Activated T-cell treated with anti-CD3 and anti-CD28 coated beads, Interleukin-2, amount 50 U/mL, for 72 hours (primary cell): ENCODE measurements at regions not wholly inside any gene's neighbourhood (a gene's known extent, or its start where the extent isn't known, plus 50 kb on each side); places are given as distances from the start of the nearest gene placed in this dataset.
"Not testable (repeated sequence)": the region's sequence is repeated elsewhere in the genome, so short reads cannot be mapped to it uniquely, and the experiment has no call there.

Experiments used
- ATAC-seq, 2 donors: fragments of 150-1000 bp; cut with Tn5 transposase; replicated peaks in 1 of 2; 2 replicates each; pipeline ENCODE4 v1.10.0; 2021; ENCODE audit warnings: moderate library complexity in 2 of 2, mild to moderate bottlenecking in 1 of 2
- DNase-seq, 2 donors: peaks; one replicate each; pipeline ENCODE4 v3.0.0; 2021 to 2022; ENCODE audit warnings: mixed read lengths in 1 of 2
- H3K27ac Mint-ChIP-seq: one replicate; pipeline ENCODE4 v1.8.0; 2022; ENCODE audit warnings: mild to moderate bottlenecking, moderate library complexity, mixed read lengths
- H3K27me3 Mint-ChIP-seq: one replicate; pipeline ENCODE4 v1.8.0; 2022; ENCODE audit warnings: low read depth, mixed read lengths
- H3K36me3 Mint-ChIP-seq, 2 donors: one replicate each; pipeline ENCODE4 v1.8.0; 2022; ENCODE audit warnings: mixed read lengths in 2 of 2, mild to moderate bottlenecking in 1 of 2; ENCODE audit not compliant: insufficient read depth in 2 of 2
- H3K4me1 Mint-ChIP-seq: one replicate; pipeline ENCODE4 v1.8.0; 2022; ENCODE audit warnings: low read depth, mixed read lengths
- H3K4me3 Mint-ChIP-seq, 2 donors: one replicate each; pipeline ENCODE4 v1.8.0; 2022; ENCODE audit warnings: mild to moderate bottlenecking in 2 of 2, mixed read lengths in 2 of 2, moderate library complexity in 2 of 2
- H3K9me3 Mint-ChIP-seq, 2 donors: one replicate each; pipeline ENCODE4 v1.8.0; 2022; ENCODE audit warnings: mixed read lengths in 2 of 2

DNA sequence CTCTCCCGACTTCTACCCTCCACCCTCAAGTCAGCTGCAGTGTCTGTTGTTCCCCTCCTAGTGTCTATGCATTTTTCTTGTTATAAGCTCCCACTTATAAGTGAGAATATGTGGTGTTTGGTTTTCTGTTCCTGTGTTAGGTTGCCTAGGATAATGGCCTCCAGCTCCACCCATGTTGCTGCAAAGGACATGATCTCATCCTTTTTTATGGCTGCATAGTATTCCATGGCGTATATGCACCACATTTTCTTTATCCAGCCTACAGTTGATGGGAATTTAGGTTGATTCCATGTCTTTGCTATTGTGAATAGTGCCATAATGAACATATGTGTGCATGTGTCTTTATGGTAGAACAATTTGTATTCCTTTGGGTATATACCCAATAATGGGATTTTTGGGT lies 80.7 kb downstream of the SPTSSA start:
- H3K9me3 Mint-ChIP-seq, H3K27ac Mint-ChIP-seq, H3K27me3 Mint-ChIP-seq, H3K4me3 Mint-ChIP-seq, DNase-seq, H3K4me1 Mint-ChIP-seq, ATAC-seq, H3K36me3 Mint-ChIP-seq: not testable (repeated sequence)

DNA sequence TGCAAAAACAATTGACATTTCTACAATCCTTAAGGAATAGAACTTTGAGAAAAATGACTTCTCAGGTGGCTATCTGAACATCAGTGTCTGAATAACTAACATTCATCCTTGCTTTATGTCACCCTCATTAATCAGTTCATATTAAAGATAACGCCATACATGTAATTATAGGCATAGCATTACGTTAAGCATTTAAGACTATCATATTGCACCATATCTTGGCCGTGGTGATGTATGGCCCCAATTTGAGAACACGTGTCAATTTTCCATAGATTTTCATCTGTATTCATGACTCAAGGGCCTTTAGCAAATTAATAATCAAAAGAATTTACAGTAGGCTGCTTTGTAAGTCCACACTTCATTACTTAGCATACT lies 81.6 kb downstream of the SPTSSA start:
- Mint-ChIP-seq H3K27me3 (no peaks in the 10 kb centered on the region), H3K9me3 (no peaks in the 10 kb centered on the region)

DNA sequence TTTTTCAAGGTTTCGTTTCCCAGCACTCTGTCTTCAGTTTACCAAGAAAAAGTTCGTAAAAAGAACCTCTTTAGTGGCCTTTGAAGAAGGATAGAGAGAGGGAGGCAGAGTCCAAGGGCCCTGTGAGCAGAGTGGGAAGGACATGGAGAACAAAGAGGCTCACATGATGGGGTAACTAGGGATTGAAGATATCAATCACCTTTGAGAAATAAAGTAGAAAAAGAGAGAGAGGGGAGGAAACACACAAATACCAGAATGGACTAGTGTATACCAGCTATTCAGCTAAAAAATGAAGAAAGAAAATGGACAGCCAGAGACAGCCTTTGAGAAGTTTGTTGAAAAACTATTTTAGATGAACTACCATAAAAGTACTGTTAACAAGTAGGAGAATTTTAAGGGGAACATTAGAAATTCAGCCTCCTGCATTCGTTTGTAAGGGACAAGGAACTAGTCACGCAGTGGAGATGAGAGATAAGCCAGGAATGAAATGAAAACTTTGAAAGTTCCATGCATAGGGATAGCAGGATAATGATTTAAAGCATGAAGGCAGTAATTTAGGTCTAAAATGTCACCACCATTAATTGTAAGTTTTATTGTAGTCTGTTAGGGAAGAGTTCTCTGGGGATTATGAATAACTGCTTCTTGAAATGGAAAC lies 82.1 kb downstream of the SPTSSA start:
- H3K27ac Mint-ChIP-seq: no peak overlapping the region

More for the DNA sequence above, 81.6 kb downstream of the SPTSSA start:
- H3K4me1 Mint-ChIP-seq: no peaks in the 10 kb centered on the region
- no peak overlapping the region for H3K4me3 Mint-ChIP-seq
- ATAC-seq (no peak), DNase-seq (no peak)
- no peak overlapping the region for H3K27ac Mint-ChIP-seq
- peaks cover 0 to 3% of the 10 kb centered on the region in 2 donors for H3K36me3 Mint-ChIP-seq

DNA sequence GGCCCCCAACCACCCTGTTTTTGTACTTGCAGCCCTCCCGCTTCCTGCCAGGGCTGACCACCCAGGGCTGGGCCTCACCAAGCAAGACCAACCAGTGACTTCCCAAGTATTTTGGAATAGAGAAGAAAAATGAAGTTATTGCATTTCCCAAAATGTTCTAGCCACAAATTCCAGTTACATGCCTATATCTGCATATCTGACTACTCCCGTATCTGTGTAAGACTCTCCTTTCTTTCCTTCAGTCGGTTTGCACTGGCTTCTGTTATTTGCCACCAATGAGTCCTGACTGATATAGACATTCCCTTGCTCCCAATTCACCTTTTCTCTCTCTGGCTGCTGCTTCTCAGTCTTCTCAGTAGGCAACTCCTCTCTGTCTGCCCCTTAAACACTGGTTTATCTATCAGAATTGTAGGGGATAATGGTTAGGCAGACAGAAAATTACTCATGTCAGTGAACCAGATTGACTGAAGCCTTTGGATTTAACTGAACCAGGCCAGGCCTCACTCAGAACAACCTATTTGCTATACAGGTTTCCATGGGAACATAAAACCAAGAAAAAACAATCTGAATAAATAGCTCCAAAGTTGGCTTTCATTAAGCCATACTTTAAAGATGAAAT lies 85.3 kb downstream of the SPTSSA start:
- no peaks in the 10 kb centered on the region for H3K4me1 Mint-ChIP-seq
- DNase-seq: no peak

More for the DNA sequence above, 82.1 kb downstream of the SPTSSA start:
- Mint-ChIP-seq H3K9me3 (no peaks in the 10 kb centered on the region), H3K4me1 (no peaks in the 10 kb centered on the region), H3K4me3 (no peak overlapping the region), H3K36me3 (peaks cover 0 to 3% of the 10 kb centered on the region in 2 donors), H3K27me3 (no peaks in the 10 kb centered on the region)
- no peak for DNase-seq
- no peak for ATAC-seq

DNA sequence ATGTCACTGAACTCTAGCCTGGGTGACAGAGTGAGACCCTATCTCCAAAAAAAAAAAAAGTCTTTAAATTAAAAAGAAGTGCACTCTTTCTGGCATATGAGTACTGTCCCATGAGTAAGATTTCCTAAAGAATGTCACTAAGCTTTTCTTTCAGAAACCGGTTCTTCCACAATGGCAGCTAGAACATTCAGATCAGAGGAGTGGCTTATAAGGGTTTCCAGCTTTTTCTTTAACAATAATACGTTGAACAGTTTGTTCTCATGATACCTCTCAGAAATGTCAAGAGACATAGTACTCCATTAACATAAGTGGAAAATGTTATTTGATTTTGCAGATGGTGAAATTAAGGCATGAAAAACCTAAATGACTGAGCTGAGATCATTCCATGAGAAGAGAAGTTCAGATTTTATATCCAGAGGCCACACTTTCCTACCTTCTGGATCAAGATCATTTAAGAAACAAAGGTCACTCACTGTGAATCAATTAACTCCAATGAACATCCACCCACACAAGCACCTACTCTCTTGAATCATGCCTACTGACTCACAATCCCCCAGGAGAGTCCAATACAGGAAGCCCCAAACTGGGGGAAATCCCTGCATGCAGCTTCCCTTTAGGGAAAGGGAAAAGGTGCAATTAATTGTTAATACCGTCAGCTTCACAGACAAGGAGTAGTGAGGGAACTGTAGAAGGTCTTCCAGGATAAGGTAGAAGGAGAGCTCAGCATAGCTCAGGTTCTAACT lies 86.9 kb downstream of the SPTSSA start:
- Mint-ChIP-seq H3K4me1 (no peaks in the 10 kb centered on the region), H3K9me3 (no peaks in the 10 kb centered on the region), H3K27ac (no peak overlapping the region), H3K4me3 (no peak overlapping the region), H3K36me3 (no peaks in the 10 kb centered on the region), H3K27me3 (no peaks in the 10 kb centered on the region)
- DNase-seq: no peak
- no peak for ATAC-seq

More for the DNA sequence above, 85.3 kb downstream of the SPTSSA start:
- no peak overlapping the region for H3K27ac Mint-ChIP-seq
- no peak for ATAC-seq
- no peaks in the 10 kb centered on the region for H3K9me3 Mint-ChIP-seq
- no peak overlapping the region for H3K4me3 Mint-ChIP-seq
- H3K27me3 Mint-ChIP-seq: no peaks in the 10 kb centered on the region
- H3K36me3 Mint-ChIP-seq: no peaks in the 10 kb centered on the region

DNA sequence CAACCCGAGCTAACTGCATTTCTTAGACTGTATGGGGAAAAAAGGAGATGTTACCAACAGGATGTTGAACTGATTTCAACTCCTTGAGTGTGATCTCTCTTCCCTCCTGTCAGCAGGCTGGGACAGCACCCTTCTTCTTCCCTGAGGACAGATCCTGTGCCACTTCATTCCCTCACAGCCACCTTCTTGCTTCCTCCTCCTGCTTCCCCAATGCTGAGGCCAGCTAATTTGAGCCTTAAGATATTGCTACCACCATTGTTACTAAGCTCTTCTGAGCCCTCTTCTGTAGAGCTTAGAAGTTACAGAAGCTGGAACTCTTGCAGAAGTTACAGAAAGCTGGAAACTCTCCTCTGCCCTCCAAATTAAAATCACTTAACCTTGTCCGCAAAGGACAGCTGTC lies 88.8 kb downstream of the SPTSSA start:
- no peaks in the 10 kb centered on the region for H3K36me3 Mint-ChIP-seq
- H3K9me3 Mint-ChIP-seq: no peaks in the 10 kb centered on the region
- DNase-seq: no peak
- no peak for ATAC-seq
- H3K4me3 Mint-ChIP-seq: no peak overlapping the region
- no peaks in the 10 kb centered on the region for H3K4me1 Mint-ChIP-seq
- peaks cover 8% of the 10 kb centered on the region for H3K27me3 Mint-ChIP-seq
- no peak overlapping the region for H3K27ac Mint-ChIP-seq

DNA sequence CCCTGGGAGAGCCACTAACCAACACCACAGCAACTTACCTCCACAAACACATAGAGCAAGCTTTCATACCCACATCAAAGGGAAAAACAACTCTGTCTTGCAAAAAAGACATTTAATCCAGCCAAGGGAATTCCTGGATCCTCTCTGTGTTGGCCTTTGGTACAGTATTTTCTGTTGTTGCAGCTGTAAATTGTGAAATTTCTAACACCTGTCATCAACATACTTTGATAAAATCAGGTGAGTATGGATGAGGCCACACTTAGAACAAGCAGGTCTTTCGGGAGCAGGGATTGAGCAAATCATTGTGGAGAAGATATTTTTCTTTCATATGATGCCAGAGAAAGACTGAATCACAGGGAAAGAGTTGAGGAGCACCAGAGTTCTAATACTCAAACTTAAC lies 89.3 kb downstream of the SPTSSA start:
- Mint-ChIP-seq H3K4me3 (no peak overlapping the region), H3K27me3 (peaks cover 8% of the 10 kb centered on the region), H3K27ac (no peak overlapping the region), H3K9me3 (no peaks in the 10 kb centered on the region), H3K36me3 (no peaks in the 10 kb centered on the region), H3K4me1 (no peaks in the 10 kb centered on the region)
- ATAC-seq (no peak), DNase-seq (no peak)

DNA sequence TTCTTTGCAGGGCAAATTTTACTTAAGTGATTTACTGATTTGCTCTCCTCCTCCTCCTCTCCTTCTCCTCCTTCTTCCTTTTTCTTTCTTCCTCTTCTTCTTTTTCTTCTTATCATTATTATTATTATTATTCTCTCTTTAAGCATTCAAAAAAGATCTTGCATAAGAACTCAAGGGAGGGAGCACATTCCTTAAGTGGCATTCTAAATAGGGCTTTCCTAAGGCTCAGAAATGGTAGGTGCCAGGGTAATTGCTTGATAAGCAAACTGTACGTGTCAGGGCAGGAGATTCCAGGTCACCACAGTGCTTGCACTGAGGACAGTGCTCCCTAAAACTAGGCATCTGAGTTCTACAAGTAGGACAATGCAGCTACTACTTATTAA lies 92.4 kb downstream of the SPTSSA start:
- Mint-ChIP-seq H3K9me3 (no peaks in the 10 kb centered on the region), H3K36me3 (no peaks in the 10 kb centered on the region), H3K27me3 (peaks cover 8% of the 10 kb centered on the region), H3K4me1 (no peaks in the 10 kb centered on the region), H3K4me3 (no peak overlapping the region), H3K27ac (no peak overlapping the region)
- DNase-seq (no peak), ATAC-seq (no peak)

DNA sequence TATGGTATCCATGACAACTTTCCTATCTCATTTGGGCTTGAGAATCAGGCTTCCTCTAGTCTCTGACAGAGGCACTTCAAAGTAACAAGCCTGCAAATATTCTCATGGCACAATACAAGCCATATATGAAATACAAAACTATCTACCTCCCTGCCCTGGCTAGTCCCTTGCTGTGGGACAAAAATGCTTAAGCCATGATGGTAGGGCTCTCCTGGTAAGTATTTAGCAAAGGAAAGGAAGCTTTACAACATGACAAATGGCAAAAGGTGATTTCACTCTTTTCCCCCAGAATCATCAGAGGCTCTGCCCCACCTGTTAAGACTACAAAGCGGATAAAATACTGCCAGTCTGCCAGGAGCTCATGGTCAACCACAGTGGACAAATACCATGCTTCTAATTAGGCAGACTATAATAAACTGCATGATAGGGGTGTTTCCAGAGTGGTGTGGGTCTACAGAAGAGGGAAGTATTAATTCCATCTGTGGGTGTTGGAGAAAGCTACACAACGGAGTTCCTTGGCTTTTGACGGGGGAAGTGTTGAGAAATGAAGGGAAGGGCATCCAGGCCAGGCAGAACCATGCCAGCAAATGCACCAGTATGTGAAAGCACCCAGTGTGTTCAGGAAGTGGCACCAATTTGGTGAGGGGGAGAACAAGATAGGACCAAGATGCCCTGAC lies 92.9 kb downstream of the SPTSSA start:
- Mint-ChIP-seq H3K4me3 (no peak overlapping the region), H3K4me1 (no peaks in the 10 kb centered on the region), H3K36me3 (no peaks in the 10 kb centered on the region), H3K9me3 (no peaks in the 10 kb centered on the region), H3K27ac (no peak overlapping the region), H3K27me3 (peaks cover 11% of the 10 kb centered on the region)
- no peak for DNase-seq
- no peak for ATAC-seq

DNA sequence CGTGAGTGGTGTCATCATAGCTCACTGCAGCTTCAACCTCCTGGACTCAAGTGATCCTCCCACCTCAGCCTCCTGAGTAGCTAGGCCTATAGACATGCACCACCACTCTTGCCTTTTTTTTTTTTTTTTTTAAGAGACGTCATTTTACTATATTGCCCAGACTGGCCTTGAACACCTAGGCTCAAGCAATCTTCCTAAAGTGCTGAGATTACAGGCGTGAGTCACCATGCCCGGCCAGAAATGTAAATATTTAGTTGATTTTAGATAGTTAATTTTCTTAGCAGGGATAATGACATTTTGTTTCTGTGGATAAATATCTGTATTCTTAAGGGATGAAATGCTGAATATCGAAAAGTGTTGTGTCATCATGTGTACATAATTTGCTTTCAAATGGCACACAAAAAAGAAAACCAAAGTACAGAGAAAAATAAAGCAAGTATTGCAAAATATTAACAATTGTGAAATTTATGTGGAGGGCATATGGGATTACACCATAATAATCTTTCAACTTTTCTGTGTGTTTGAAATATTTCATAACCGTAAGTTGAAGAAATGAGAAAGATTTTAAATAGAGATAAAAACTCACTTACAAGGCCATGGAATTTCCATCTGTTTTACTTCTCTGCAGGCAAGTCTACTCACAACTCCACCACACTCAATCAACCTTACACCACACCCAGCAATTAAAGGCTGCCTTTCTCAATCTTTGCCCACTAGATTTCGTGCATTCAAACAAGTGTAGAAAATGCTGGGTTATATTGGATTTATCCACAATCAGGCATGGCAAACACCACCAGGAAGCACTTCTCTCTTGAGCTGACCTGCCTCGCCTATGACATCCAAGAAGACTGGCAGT lies 93.7 kb downstream of the SPTSSA start:
- Mint-ChIP-seq H3K36me3 (no peaks in the 10 kb centered on the region), H3K4me1 (no peaks in the 10 kb centered on the region), H3K9me3 (no peaks in the 10 kb centered on the region), H3K27me3 (peaks cover 12% of the 10 kb centered on the region), H3K4me3 (no peak overlapping the region), H3K27ac (no peak overlapping the region)
- ATAC-seq (no peak), DNase-seq (no peak)

DNA sequence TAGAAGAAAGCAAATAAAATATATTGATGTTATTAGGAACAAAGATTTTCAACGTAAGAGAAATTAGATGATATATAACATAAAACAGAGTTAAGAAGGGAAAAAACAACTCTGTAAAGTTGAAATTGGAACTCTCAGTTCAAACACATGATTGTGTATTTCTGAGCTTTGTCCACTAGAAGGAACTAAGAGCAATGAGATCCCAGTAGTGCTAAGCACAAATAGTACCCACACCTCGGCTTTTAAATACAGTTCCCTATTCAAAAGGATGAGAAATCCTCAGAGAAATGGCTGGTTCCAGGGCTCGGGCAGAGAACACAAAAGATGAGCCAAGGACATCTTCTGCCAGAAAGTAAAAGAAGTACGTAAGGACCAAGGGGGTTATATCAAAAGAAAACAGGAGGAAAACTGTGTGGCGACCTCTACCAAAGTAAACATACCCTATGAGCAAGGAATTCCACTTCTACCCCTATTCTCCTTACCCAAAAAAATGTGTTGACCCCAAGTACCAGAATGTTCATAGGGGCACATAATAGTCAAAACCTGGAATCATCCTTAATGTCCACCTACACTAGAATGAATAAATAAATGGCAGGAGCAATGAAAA lies 96.6 kb downstream of the SPTSSA start:
- ATAC-seq (no peak), DNase-seq (no peak)
- Mint-ChIP-seq H3K36me3 (no peaks in the 10 kb centered on the region), H3K27me3 (peaks cover 12% of the 10 kb centered on the region), H3K27ac (no peak overlapping the region), H3K9me3 (no peaks in the 10 kb centered on the region), H3K4me1 (no peaks in the 10 kb centered on the region), H3K4me3 (no peak overlapping the region)

DNA sequence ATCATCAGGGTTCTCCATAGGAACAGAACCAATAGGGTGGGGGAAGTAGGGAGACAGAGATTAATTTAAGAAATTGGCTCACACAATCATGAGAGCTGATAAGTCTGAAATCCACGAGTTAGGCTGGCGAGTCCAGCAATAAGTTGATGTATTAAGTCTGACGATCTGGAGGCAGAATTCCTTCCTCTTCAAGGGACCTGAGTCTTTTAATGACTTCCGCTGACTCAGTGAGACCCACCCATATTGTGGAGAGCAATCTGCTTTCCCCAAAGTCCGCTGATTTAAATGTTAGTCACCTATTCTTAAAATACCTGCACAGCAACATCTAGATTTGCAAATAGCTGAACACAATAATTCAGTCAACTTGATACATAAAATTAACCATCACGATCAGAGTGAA lies 97.8 kb downstream of the SPTSSA start:
- Mint-ChIP-seq H3K4me3 (no peak overlapping the region), H3K27me3 (peaks cover 11% of the 10 kb centered on the region), H3K9me3 (no peaks in the 10 kb centered on the region), H3K36me3 (no peaks in the 10 kb centered on the region), H3K27ac (no peak overlapping the region), H3K4me1 (no peaks in the 10 kb centered on the region)
- DNase-seq: no peak
- ATAC-seq: no peak
